ENCODE measurements at regions not wholly inside any gene's neighbourhood (a gene's known extent, or its start where the extent isn't known, plus 50 kb on each side); places are given as distances from the start of the nearest gene placed in this dataset.

DNA sequence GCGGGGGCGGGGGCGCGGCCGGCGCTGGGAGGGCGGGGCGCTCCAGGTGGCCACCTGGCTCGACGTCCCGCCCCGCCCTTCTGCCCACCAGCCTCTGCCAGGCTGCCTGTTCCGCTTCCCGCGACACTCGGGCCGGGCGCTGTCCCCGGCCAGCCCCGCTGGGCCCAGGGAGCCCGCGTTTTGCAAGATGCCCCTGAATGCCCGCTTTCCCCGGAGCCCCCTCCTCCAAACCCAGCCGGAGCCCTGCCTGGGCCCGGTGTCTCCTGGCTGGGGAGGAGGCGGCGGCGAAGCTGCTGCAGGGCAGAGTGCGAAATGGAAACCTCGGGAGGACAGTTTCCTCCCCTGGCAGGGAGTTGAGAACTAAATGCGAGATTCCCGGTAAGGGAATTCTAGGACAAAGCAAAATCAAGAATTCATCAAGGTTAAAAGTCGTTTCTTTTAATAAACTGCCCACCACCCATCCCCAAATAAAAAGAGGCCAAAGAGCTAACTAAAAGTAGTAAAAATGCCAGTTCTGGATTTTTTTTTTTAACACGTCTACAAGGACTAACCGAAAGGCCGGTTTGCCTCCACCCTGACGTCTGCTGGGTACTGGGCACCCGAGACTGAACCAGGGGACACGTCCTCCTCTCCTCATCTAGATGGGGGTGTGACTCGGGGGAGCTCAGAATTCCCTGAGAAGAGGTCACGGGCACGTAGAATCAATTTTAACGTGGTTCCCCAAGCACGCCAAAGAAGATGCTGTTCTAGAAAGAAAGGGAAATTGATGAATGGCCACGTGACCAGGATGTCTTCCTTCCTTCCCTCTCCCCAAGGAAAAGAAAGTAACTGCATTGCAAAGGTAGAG is 200.4 kb upstream of the NFE2L3 start:
- TF ChIP-seq SUZ12 (IDR thresholded peaks at IDR 0.05; ENCODE audit: extremely low read depth, insufficient read depth, insufficient read length), result no peak
- TF ChIP-seq YY1 (IDR thresholded peaks at IDR 0.05; ENCODE audit: insufficient read depth, insufficient read length), result no peak
- TF ChIP-seq ZNF274 (IDR thresholded peaks at IDR 0.05; ENCODE audit: low read depth, low read length), result no peak
- Histone ChIP-seq H3K9me3 (ENCODE audit: insufficient read depth, low read length) (peaks cover 23% of the 10 kb centered on the region; the same call in 1 of the 2 replicates), H3K36me3 (ENCODE audit: insufficient read depth, insufficient read length, low read length) (peaks cover 6% of the 10 kb centered on the region), H3K4me1 (ENCODE audit: insufficient read depth, insufficient read length) (peaks cover 3% of the 10 kb centered on the region), H3K4me3 (ENCODE audit: insufficient read length, low read depth) (peak overlapping the region; percentile 46), H3K9ac (ENCODE audit: insufficient read length, low read depth) (peak overlapping the region; percentile 73), H3K27me3 (ENCODE audit: insufficient read depth, insufficient read length) (no peaks in the 10 kb centered on the region)
- no peak for DNase-seq (ENCODE audit: low read depth, low spot score)

DNA sequence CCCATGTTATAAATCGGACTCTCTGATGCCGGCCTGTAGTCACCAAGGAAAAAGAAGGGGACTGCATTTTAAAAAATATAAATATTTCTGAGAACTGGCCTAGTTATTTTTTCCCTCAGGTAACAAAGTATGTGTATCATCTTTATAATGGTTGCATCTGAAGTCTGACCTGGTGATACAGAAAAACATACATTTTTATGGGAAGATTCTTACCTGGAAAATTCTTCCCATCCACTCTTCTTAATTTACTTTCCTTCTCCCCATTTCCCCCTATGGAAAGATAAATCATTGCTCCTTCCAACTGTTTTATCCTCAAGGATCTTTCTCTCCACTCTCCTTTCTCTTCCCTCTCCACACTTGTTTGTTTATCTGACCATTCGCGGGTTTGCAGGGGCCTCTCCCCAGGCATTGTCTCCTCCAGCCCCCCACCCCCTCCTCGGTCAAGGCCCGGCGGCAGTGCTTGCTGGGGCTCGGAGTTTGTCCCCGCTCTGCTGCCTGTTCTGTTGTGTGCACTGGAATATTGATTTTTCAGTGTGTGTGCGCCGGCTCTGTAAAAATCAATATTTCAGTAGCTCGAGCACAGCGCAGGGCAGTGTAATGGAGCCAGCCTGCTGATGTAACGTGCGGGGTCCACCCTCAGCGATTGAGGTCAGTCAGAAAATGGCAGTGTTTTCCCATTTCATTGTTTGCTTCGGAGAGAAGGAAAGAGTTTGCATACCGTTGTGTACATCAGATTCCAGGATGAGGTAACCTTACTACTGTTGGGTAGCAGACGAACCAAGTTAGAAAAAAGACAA is 199.5 kb upstream of the NFE2L3 start:
- no peak for DNase-seq (ENCODE audit: low read depth, low spot score)
- Histone ChIP-seq H3K4me1 (ENCODE audit: insufficient read depth, insufficient read length) (peaks cover 3% of the 10 kb centered on the region), H3K4me3 (ENCODE audit: insufficient read length, low read depth) (peak overlapping the region; percentile 46), H3K27me3 (ENCODE audit: insufficient read depth, insufficient read length) (no peaks in the 10 kb centered on the region), H3K36me3 (ENCODE audit: insufficient read depth, insufficient read length, low read length) (peaks cover 6% of the 10 kb centered on the region), H3K9ac (ENCODE audit: insufficient read length, low read depth) (peak overlapping the region; percentile 73), H3K9me3 (ENCODE audit: insufficient read depth, low read length) (peaks cover 15% of the 10 kb centered on the region; the same call in 1 of the 2 replicates)
- no peak for TF ChIP-seq SUZ12 (IDR thresholded peaks at IDR 0.05; ENCODE audit: extremely low read depth, insufficient read depth, insufficient read length)

DNA sequence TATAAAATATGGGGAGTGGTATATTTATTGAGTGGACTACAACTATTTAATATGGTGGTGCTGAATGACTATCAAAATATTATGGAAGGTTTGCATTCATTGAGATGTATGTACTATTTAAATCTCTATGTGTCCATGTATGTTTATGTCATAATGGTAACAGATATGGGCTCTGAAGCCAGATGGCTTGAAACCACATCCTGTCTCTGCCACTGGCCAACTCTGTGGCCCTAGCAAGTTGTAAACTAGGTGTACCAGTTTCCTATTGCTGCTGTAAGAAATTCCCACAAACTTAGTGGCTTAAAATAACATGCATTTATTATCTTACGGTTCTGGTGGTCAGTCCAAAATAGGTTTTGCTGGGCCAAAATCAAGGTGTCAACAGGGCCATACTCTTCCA is 198.1 kb upstream of the NFE2L3 start:
- H3K4me1 ChIP-seq (ENCODE audit: insufficient read depth, insufficient read length), result peaks cover 3% of the 10 kb centered on the region
- H3K27me3 ChIP-seq (ENCODE audit: insufficient read depth, insufficient read length), result no peaks in the 10 kb centered on the region
- no peak overlapping the region for H3K9ac ChIP-seq (ENCODE audit: insufficient read length, low read depth)

DNA sequence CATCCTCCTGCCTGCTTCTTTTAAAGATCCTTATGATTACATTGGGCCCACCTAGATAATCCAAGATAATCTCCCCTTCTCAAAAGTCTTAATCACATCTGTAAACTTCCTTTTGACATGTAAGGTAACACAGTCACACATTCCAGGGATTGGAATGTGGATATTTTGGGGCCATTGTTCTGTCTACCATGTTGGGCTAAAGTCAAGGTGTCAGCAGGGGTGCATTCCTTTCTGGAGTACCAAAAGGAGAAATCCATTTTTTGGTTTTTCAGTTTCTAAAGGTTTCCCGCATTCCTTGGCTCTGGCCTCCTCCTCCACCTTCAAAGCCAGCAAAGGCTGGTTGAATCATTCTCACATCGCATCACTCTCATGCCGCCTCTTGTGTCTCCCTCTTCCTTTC is 197.6 kb upstream of the NFE2L3 start:
- peaks cover 6% of the 10 kb centered on the region; the same call in 1 of the 2 replicates for H3K9me3 ChIP-seq (ENCODE audit: insufficient read depth, low read length)

More for the DNA sequence above, 198.1 kb upstream of the NFE2L3 start:
- Histone ChIP-seq H3K9me3 (ENCODE audit: insufficient read depth, low read length) (peaks cover 6% of the 10 kb centered on the region; the same call in 1 of the 2 replicates), H3K36me3 (ENCODE audit: insufficient read depth, insufficient read length, low read length) (peaks cover 3% of the 10 kb centered on the region), H3K4me3 (ENCODE audit: insufficient read length, low read depth) (no peak overlapping the region)
- no peak for DNase-seq (ENCODE audit: low read depth, low spot score)
- TF ChIP-seq SUZ12 (IDR thresholded peaks at IDR 0.05; ENCODE audit: extremely low read depth, insufficient read depth, insufficient read length) (no peak), ZNF274 (IDR thresholded peaks at IDR 0.05; ENCODE audit: low read depth, low read length) (no peak), YY1 (IDR thresholded peaks at IDR 0.05; ENCODE audit: insufficient read depth, insufficient read length) (no peak)

DNA sequence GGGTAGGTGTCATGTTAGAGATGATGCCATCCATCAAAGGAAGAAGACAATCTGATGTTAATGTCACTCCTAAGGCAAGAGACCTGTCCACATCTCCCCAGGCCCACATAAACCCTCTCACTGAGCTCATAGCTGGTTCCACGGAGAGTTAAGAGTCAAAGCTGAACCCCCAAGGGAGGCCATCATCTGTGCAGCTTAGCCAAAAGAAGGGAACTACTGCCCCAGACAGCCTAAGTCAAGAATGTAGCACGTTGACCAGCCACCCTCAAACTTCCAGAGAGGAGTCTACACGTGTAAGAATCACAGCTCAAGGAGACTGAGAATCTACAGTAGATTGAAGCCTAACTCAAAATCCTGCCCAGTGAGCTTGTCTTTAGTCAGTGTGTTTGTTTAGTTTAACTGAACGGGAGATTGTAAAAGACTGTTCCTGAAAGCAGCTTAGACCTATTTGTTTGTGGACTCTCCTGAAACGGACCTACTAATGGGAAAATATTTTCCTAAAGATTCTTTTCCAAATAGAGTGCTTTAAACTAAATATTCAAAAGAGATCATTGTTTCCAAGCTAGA is 192.7 kb upstream of the NFE2L3 start:
- H3K36me3 ChIP-seq (ENCODE audit: insufficient read depth, insufficient read length, low read length), result no peaks in the 10 kb centered on the region
- DNase-seq (ENCODE audit: low read depth, low spot score), result no peak
- TF ChIP-seq ZNF274 (IDR thresholded peaks at IDR 0.05; ENCODE audit: low read depth, low read length) (no peak), YY1 (IDR thresholded peaks at IDR 0.05; ENCODE audit: insufficient read depth, insufficient read length) (no peak), SUZ12 (IDR thresholded peaks at IDR 0.05; ENCODE audit: extremely low read depth, insufficient read depth, insufficient read length) (no peak)
- no peak overlapping the region for H3K9ac ChIP-seq (ENCODE audit: insufficient read length, low read depth)
- H3K4me3 ChIP-seq (ENCODE audit: insufficient read length, low read depth), result no peak overlapping the region
- no peaks in the 10 kb centered on the region for H3K4me1 ChIP-seq (ENCODE audit: insufficient read depth, insufficient read length)
- no peaks in the 10 kb centered on the region for H3K27me3 ChIP-seq (ENCODE audit: insufficient read depth, insufficient read length)
- H3K9me3 ChIP-seq (ENCODE audit: insufficient read depth, low read length), result peaks cover 6% of the 10 kb centered on the region

More for the DNA sequence above, 197.6 kb upstream of the NFE2L3 start:
- Histone ChIP-seq H3K9ac (ENCODE audit: insufficient read length, low read depth) (no peak overlapping the region), H3K27me3 (ENCODE audit: insufficient read depth, insufficient read length) (no peaks in the 10 kb centered on the region), H3K36me3 (ENCODE audit: insufficient read depth, insufficient read length, low read length) (no peaks in the 10 kb centered on the region), H3K4me3 (ENCODE audit: insufficient read length, low read depth) (no peak overlapping the region), H3K4me1 (ENCODE audit: insufficient read depth, insufficient read length) (peaks cover 3% of the 10 kb centered on the region)
- no peak for TF ChIP-seq ZNF274 (IDR thresholded peaks at IDR 0.05; ENCODE audit: low read depth, low read length)
- TF ChIP-seq YY1 (IDR thresholded peaks at IDR 0.05; ENCODE audit: insufficient read depth, insufficient read length), result no peak
- no peak for TF ChIP-seq SUZ12 (IDR thresholded peaks at IDR 0.05; ENCODE audit: extremely low read depth, insufficient read depth, insufficient read length)
- peak; percentile 66 for DNase-seq (ENCODE audit: low read depth, low spot score)

DNA sequence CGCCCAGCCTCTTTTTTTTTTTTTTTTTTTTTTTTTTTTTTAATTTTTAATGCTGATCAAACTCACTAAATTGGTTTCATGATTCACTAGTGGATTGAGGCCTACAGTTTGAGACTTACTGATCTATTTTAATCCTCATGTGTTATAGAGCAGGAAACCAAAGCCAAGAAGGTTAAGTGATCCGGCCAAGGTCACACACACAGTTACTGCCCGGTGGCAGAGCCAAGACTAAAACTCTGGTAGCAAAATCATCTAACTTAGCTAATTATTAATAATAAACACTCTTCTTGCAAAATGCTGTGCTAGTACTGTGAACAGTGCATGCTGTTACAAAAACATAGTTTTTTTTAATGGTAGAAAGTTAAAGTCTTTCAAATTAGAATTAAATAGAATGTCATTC is 188.3 kb upstream of the NFE2L3 start:
- H3K9ac ChIP-seq (ENCODE audit: insufficient read length, low read depth), result no peak overlapping the region

More for the DNA sequence above, 188.3 kb upstream of the NFE2L3 start:
- Histone ChIP-seq H3K4me1 (ENCODE audit: insufficient read depth, insufficient read length) (no peaks in the 10 kb centered on the region), H3K9me3 (ENCODE audit: insufficient read depth, low read length) (peaks cover 5% of the 10 kb centered on the region), H3K4me3 (ENCODE audit: insufficient read length, low read depth) (no peak overlapping the region), H3K36me3 (ENCODE audit: insufficient read depth, insufficient read length, low read length) (no peaks in the 10 kb centered on the region), H3K27me3 (ENCODE audit: insufficient read depth, insufficient read length) (no peaks in the 10 kb centered on the region)
- no peak for TF ChIP-seq YY1 (IDR thresholded peaks at IDR 0.05; ENCODE audit: insufficient read depth, insufficient read length)
- no peak for TF ChIP-seq SUZ12 (IDR thresholded peaks at IDR 0.05; ENCODE audit: extremely low read depth, insufficient read depth, insufficient read length)
- TF ChIP-seq ZNF274 (IDR thresholded peaks at IDR 0.05; ENCODE audit: low read depth, low read length), result no peak
- no peak for DNase-seq (ENCODE audit: low read depth, low spot score)

Data from NT2/D1 (cell line).